Mucosa of descending colon (tissue), 3 donors: ENCODE measurements at regions not wholly inside any gene's neighbourhood (a gene's known extent, or its start where the extent isn't known, plus 50 kb on each side); places are given as distances from the start of the nearest gene placed in this dataset.

Source experiments
- ATAC-seq: fragments of 200-7000 bp; cut with Tn5 transposase; one replicate; pipeline ENCODE4 v1.9.1; 2020; ENCODE audit warnings: mild to moderate bottlenecking, moderate library complexity
- DNase-seq, 3 donors: peaks; one replicate each; pipeline ENCODE4 v3.0.0-alpha.2; 2020
- H3K36me3 ChIP-seq: fragments of 200-600 bp; one replicate; pipeline ENCODE4 v1.8.0; 2021; ENCODE audit warnings: low read depth, mild to moderate bottlenecking
- H3K4me1 ChIP-seq: fragments of 200-600 bp; one replicate; pipeline ENCODE4 v1.8.0; 2021; ENCODE audit warnings: low read depth, mild to moderate bottlenecking
- H3K4me3 ChIP-seq: fragments of 200-600 bp; one replicate; pipeline ENCODE4 v1.8.0; 2021; ENCODE audit warnings: mild to moderate bottlenecking
- H3K9me3 ChIP-seq: fragments of 200-600 bp; one replicate; pipeline ENCODE4 v1.8.0; 2021; ENCODE audit warnings: mild to moderate bottlenecking
- intact Hi-C, 2 donors: fragments of 100-400 bp; cut with DNase I in 1 of 2; cut with micrococcal nuclease in 1 of 2; formaldehyde crosslinking; loops; one replicate each; pipeline versions ENCODE4 v1.11.0 to v1.11.1; 2022; cut with DNase I, micrococcal nuclease
- TF ChIP-seq, protein P1 (sequence below): fragments of 200-600 bp; IDR thresholded peaks from one replicate; pipeline ENCODE4 v1.8.0; 2022; ENCODE audit warnings: antibody characterized with exemption, mild to moderate bottlenecking
- donor health status: DM: no; HTN: no; CAD: no; lungs with moderate emphysema.
- donor health status: DM: no; HTN: no; CAD: no.
- donor health status: DM: no; HTN: yes; CAD: no.

DNA sequence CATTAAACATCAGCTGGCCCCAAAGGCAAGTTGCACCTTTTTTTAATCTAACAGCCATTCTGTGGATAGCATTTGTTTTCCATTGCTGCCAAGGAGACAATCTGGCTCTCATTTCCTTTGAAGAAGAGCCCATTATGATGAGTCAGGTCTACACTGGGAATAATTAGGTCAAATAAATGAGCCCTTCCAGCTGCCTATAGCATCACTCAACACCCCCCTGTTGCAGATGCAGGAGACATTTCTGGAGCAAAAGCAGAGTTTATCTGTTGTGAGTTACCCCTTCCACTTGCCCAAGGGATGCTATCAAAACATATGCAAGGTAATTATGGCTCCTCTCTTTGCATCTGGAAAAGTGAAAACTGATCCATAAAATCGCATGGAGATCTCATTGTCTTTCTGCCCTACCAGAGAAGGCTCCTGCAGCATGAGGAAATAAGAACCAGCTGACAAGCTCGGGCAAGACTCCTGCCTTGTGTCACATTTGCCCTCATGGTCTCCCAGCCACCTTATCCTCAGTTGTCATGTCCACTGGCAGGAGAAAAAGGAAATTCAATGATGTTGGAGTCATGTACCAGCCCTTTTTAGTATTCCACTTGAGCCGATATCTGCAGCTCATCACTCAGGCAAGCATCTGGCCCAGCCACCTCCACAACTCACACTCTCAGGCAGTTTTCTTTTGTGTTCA, 135.9 kb downstream of the SLC30A10 start:
- Histone ChIP-seq H3K4me3 (no peak overlapping the region), H3K36me3 (no peaks in the 10 kb centered on the region), H3K4me1 (no peaks in the 10 kb centered on the region), H3K9me3 (no peaks in the 10 kb centered on the region)
- ATAC-seq (no peak), DNase-seq (no peak)
- intact Hi-C loops, result no loop called here
- TF ChIP-seq, protein P1, sequence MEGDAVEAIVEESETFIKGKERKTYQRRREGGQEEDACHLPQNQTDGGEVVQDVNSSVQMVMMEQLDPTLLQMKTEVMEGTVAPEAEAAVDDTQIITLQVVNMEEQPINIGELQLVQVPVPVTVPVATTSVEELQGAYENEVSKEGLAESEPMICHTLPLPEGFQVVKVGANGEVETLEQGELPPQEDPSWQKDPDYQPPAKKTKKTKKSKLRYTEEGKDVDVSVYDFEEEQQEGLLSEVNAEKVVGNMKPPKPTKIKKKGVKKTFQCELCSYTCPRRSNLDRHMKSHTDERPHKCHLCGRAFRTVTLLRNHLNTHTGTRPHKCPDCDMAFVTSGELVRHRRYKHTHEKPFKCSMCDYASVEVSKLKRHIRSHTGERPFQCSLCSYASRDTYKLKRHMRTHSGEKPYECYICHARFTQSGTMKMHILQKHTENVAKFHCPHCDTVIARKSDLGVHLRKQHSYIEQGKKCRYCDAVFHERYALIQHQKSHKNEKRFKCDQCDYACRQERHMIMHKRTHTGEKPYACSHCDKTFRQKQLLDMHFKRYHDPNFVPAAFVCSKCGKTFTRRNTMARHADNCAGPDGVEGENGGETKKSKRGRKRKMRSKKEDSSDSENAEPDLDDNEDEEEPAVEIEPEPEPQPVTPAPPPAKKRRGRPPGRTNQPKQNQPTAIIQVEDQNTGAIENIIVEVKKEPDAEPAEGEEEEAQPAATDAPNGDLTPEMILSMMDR, result no peak

DNA sequence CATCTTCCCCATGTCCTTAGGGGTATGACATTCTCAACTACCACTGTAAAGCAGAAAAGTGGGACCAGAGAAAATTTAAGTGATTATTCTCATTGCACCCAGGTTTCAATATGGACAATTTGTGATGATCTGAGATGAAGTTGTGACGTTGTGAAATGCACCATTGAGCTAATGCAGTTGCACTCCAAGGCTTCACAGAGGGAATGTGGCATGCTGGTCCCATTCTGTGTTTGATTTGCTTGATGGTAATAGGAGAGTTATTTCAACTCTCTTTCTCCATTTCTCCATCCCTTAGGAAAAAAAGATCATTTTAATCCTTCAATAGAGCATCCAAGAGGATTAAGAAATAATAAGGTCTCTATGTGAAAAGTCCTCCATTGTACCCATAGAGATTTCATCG, 136.6 kb downstream of the SLC30A10 start:
- ATAC-seq, result no peak
- TF ChIP-seq, protein P1, result no peak

GRCh38 chr1:219790834-219791615, 137.3 kb downstream of the SLC30A10 start:
- TF ChIP-seq, protein P1, result no peak
- no peak for ATAC-seq
- H3K9me3 ChIP-seq, result no peaks in the 10 kb centered on the region
- H3K4me3 ChIP-seq, result no peak overlapping the region
- H3K36me3 ChIP-seq, result no peaks in the 10 kb centered on the region
- no peak for DNase-seq
- H3K4me1 ChIP-seq, result no peaks in the 10 kb centered on the region
- intact Hi-C loops, result no loop called here

More for the DNA sequence above, 136.6 kb downstream of the SLC30A10 start:
- Histone ChIP-seq H3K4me3 (no peak overlapping the region), H3K9me3 (no peaks in the 10 kb centered on the region), H3K36me3 (no peaks in the 10 kb centered on the region), H3K4me1 (no peaks in the 10 kb centered on the region)
- intact Hi-C loops, result no loop called here
- no peak for DNase-seq

DNA sequence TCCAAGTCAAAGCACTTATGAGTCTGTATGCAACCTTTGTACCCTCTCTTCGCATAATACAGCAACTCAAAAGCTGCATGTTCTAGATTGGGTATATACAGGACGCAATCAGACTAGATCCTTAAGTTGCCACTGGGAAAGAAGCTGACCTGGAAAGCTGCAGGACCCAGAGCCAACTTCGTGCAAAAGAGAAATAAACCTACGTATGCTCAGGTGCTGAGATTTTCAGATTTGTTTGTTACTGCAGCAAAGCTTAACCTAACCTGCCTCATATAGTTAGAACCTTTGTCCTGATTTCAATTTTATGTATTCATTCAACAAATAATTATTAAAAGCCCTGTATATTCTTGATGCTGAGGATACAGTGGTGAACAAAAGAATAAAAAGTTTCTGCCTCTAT, 139.7 kb downstream of the SLC30A10 start:
- Histone ChIP-seq H3K36me3 (no peaks in the 10 kb centered on the region), H3K9me3 (no peaks in the 10 kb centered on the region), H3K4me1 (no peaks in the 10 kb centered on the region), H3K4me3 (no peak overlapping the region)
- TF ChIP-seq, protein P1, result no peak
- DNase-seq, result no peak
- no peak for ATAC-seq
- intact Hi-C loops, result no loop called here

- H3K4me3 ChIP-seq, result no peak overlapping the region
- no peak for DNase-seq
- intact Hi-C loops, result no loop called here
- no peak for ATAC-seq
- H3K4me1 ChIP-seq, result no peaks in the 10 kb centered on the region
- TF ChIP-seq, protein P1, result no peak
- no peaks in the 10 kb centered on the region for H3K36me3 ChIP-seq
- H3K9me3 ChIP-seq, result no peaks in the 10 kb centered on the region
Observed at GRCh38 chr1:219788091-219788490, 140.3 kb downstream of the SLC30A10 start.
